K562 (cell line): ENCODE measurements at regions not wholly inside any gene's neighbourhood (a gene's known extent, or its start where the extent isn't known, plus 50 kb on each side); places are given as distances from the start of the nearest gene placed in this dataset.
A peak's percentile ranks its signal among the peaks of the same experiment; 100 is the strongest.

Experiments
- DMBX1 ChIP-seq: fragments of 250-450 bp; sonication (Bioruptor Pico); IDR thresholded peaks from 2 replicates; pipeline ENCODE4 v1.8.0; 2022; ENCODE audit warnings: inconsistent platforms, mild to moderate bottlenecking, moderate library complexity, borderline replicate concordance
- ELF4 ChIP-seq: fragments of 450-650 bp; formaldehyde crosslinking; IDR thresholded peaks from 2 replicates; pipeline ENCODE4 v1.4.0; 2022; ENCODE audit warnings: missing genetic modification characterization
- REST ChIP-seq, 2 experiments: fragments of 450-650 bp; formaldehyde crosslinking in 1 of 2; IDR thresholded peaks; 2 replicates each; pipeline versions ENCODE4 v1.4.0 to v1.6.1; 2014 to 2020; ENCODE audit warnings: mild to moderate bottlenecking in 2 of 2, borderline replicate concordance in 1 of 2, low read depth in 1 of 2
- RNF2 ChIP-seq: sonication (generic); IDR thresholded peaks from 2 replicates; pipeline ENCODE4 v1.6.1; 2016
- TBL1XR1 ChIP-seq, 2 experiments: IDR thresholded peaks; 2 replicates each; pipeline ENCODE4 v1.6.1; 2012; ENCODE audit warnings: improper control_type of control experiment in 2 of 2, low read length in 2 of 2, mild to moderate bottlenecking in 1 of 2
- ZBTB1 ChIP-seq: sonication (generic); formaldehyde crosslinking; IDR thresholded peaks from 2 replicates; pipeline ENCODE4 v1.8.1; 2023; ENCODE audit warnings: missing genetic modification reagents, low read depth, mild to moderate bottlenecking, borderline replicate concordance
- ZNF318 ChIP-seq, 2 experiments: fragments of 450-650 bp; IDR thresholded peaks; 2 replicates each; pipeline ENCODE4 v1.6.1; 2016; ENCODE audit warnings: mild to moderate bottlenecking in 2 of 2, borderline replicate concordance in 1 of 2, low read depth in 1 of 2, moderate library complexity in 1 of 2

GRCh38 chr10:64508029-64508661 lies 986.9 kb downstream of the REEP3 start (continued):
- no peak for TF ChIP-seq ZBTB1 (CRISPR knock-in tag)
- TF ChIP-seq ZNF318 (IDR thresholded peaks at IDR 0.05; ENCODE audit: borderline replicate concordance in 1 of 2, low read depth in 1 of 2): peak in 1 of 2 experiments; percentile 90; a peak in 1 of 4 replicates
- peak; percentile 51 to 95; a peak in 2 of 4 replicates for TF ChIP-seq TBL1XR1 (IDR thresholded peaks at IDR 0.05; ENCODE audit: low read length in 2 of 2)
- peak; percentile 74 for TF ChIP-seq DMBX1 (CRISPR knock-in tag)
- peak; percentile 50; the same call in 1 of the 2 replicates for TF ChIP-seq REST (IDR thresholded peaks at IDR 0.05; ENCODE audit: borderline replicate concordance)
- no peak for TF ChIP-seq REST (CRISPR knock-in tag; IDR thresholded peaks at IDR 0.05; ENCODE audit: low read depth)
- TF ChIP-seq RNF2: peak; percentile 98
- peak; percentile 77 for TF ChIP-seq ELF4 (CRISPR knock-in tag)
